ENCODE measurements at regions not wholly inside any gene's neighbourhood (a gene's known extent, or its start where the extent isn't known, plus 50 kb on each side); places are given as distances from the start of the nearest gene placed in this dataset.

GRCh38 chr16:82542714-82543113, 84.1 kb upstream of the CDH13 start:
- TF ChIP-seq, protein P1, sequence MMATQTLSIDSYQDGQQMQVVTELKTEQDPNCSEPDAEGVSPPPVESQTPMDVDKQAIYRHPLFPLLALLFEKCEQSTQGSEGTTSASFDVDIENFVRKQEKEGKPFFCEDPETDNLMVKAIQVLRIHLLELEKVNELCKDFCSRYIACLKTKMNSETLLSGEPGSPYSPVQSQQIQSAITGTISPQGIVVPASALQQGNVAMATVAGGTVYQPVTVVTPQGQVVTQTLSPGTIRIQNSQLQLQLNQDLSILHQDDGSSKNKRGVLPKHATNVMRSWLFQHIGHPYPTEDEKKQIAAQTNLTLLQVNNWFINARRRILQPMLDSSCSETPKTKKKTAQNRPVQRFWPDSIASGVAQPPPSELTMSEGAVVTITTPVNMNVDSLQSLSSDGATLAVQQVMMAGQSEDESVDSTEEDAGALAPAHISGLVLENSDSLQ (IDR thresholded peaks at IDR 0.05), result no peak
- TF ChIP-seq FOXA1 (IDR thresholded peaks at IDR 0.05), result no peak
- no peak for TF ChIP-seq FOXM1 (IDR thresholded peaks at IDR 0.05; ENCODE audit: borderline replicate concordance)
- TF ChIP-seq SP1 (IDR thresholded peaks at IDR 0.05), result no peak
- no peak for TF ChIP-seq SUZ12 (IDR thresholded peaks at IDR 0.05)
- no peak for TF ChIP-seq TARDBP (IDR thresholded peaks at IDR 0.05)
- no peak for TF ChIP-seq FOXK2 (IDR thresholded peaks at IDR 0.05)
- TF ChIP-seq HDGF (IDR thresholded peaks at IDR 0.05; ENCODE audit: borderline replicate concordance), result no peak
- TF ChIP-seq ZNF384 (IDR thresholded peaks at IDR 0.05), result no peak
- no peak for TF ChIP-seq BHLHE40 (IDR thresholded peaks at IDR 0.05; ENCODE audit: borderline replicate concordance)

Measured in HEK293T (cell line).